RWPE1 (cell line): ENCODE measurements at regions not wholly inside any gene's neighbourhood (a gene's known extent, or its start where the extent isn't known, plus 50 kb on each side); places are given as distances from the start of the nearest gene placed in this dataset.

ENCODE experiments used
- CTCF ChIA-PET: fragments of 350-600 bp; sonication (Branson Sonifier 250); formaldehyde crosslinking; extraction: SDS; loops from one replicate; lab custom pipeline; 2021; lab: Yijun Ruan, JAX
- POLR2A ChIA-PET: fragments of 400-600 bp; formaldehyde crosslinking; extraction: SDS; loops from one replicate; lab custom pipeline; 2020; ENCODE audit warnings: antibody characterized with exemption; ENCODE audit not compliant: low non-redundant PET; lab: Yijun Ruan, JAX
- DNase-seq: peaks from one replicate; pipeline ENCODE4 v3.0.0; 2012; ENCODE audit warnings: low spot score
- H3K27ac ChIP-seq: fragments of 450-650 bp; 2 replicates; pipeline ENCODE4 v1.5.1; 2017
- CTCF ChIP-seq: fragments of 450-650 bp; conservative IDR thresholded peaks from 2 replicates; pipeline ENCODE4 v1.5.1; 2017; ENCODE audit warnings: low read depth, mild to moderate bottlenecking

DNA sequence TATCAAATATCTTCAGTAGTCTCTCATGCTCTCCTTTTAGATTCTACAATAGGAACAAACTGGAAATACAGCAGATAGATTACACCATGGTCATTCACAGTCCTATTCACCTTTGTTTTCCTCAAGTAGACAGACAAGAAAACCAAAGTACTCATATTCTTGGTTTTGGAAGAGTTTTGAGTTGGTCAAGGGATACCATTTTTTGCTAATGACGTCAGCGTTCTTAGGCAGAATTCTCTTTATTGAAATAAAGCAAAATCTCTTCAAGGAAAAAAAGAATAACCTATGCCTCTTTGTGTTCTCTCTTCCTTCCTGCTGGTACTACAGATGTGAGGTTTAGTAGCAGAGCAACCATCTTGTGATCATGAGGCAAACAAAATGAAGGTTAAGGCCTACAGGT lies 268.3 kb upstream of the PDZRN3 start:
- DNase-seq: no peak
- no peak for TF ChIP-seq CTCF
- H3K27ac ChIP-seq: no peak overlapping the region
- ChIA-PET POLR2A (no interaction called here), CTCF (no interaction called here)

GRCh38 chr3:73885862-73886261 lies 261.1 kb upstream of the PDZRN3 start:
- no peak for DNase-seq
- POLR2A ChIA-PET: no interaction called here
- CTCF ChIA-PET: no interaction called here
- no peak overlapping the region for H3K27ac ChIP-seq
- TF ChIP-seq CTCF: no peak

DNA sequence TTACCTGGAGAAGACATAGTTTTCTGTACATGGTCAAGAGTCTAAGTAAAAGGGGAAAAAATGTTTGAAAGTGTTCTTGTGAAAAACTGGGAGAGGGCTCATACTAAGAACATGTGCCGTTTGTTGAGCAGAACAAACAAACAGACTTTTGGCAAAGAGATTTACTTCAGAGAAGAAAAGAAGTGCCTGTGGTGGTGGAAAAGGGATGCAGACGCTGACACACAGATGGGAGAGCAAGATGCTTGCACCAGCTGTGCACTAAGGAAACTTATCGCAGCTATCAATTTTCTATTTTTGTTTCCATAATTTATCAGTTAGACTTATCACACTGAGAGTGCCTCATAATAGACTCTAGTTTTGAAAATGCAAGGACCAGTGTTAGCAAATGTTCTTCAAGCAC lies 259.6 kb upstream of the PDZRN3 start:
- CTCF ChIA-PET: no interaction called here
- TF ChIP-seq CTCF: no peak
- DNase-seq: no peak
- POLR2A ChIA-PET: no interaction called here
- H3K27ac ChIP-seq: no peak overlapping the region

- POLR2A ChIA-PET: no interaction called here
- no peak for DNase-seq
- H3K27ac ChIP-seq: no peak overlapping the region
- CTCF ChIA-PET: no interaction called here
- no peak for TF ChIP-seq CTCF
Observed at GRCh38 chr3:73883497-73883896, 258.8 kb upstream of the PDZRN3 start.

- DNase-seq: no peak
- H3K27ac ChIP-seq: no peak overlapping the region
- POLR2A ChIA-PET: no interaction called here
- no peak for TF ChIP-seq CTCF
- CTCF ChIA-PET: no interaction called here
Observed at GRCh38 chr3:73874606-73875369, 250.0 kb upstream of the PDZRN3 start.

DNA sequence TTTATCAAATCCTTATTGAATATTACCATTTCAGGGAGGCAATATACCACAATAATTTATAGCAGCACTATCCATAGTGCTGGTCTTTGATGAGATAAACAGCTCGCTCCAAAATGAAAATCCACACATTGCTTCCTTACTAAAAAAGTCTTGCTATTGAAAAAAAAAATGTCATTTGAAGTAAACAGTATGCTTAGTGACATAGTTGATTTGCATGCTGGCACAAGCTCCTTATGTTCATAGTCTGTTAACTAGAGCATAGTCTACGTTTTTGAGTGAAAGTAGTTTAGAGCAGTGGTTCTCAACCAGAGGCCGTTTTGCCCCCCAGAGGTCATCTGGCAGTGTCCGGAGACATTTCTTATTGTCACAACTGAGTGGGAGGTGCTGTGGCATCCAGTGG lies 249.4 kb upstream of the PDZRN3 start:
- CTCF ChIA-PET: interaction anchor here (0.6 kb wide), 1 partner anchor 273 kb away, joined by 5 read pairs; no protein-coding TSS in a partner anchor
- TF ChIP-seq CTCF: no peak
- POLR2A ChIA-PET: no interaction called here
- no peak overlapping the region for H3K27ac ChIP-seq
- DNase-seq: no peak
